PC-9 (cell line): ENCODE measurements at regions not wholly inside any gene's neighbourhood (a gene's known extent, or its start where the extent isn't known, plus 50 kb on each side); places are given as distances from the start of the nearest gene placed in this dataset.

Experiments used
- BruUV-seq: library from RNA; stranded (reverse); fragments of 400-500 nt; replicated peaks from 2 replicates; lab custom pipeline; 2021; lab: Mats Ljungman, UMichigan
- CTCF ChIA-PET: fragments of 300-600 bp; sonication (Branson Sonifier 250); formaldehyde crosslinking; loops from one replicate; lab custom pipeline; 2022; ENCODE audit warnings: antibody characterized with exemption; lab: Charles Lee
- POLR2A ChIA-PET: fragments of 300-600 bp; sonication (Branson Sonifier 250); formaldehyde crosslinking; loops from one replicate; lab custom pipeline; 2022; ENCODE audit warnings: antibody characterized with exemption; ENCODE audit not compliant: unreplicated experiment; lab: Charles Lee
- DNase-seq, 2 experiments: peaks; one replicate each; pipeline versions ENCODE4 v3.0.0 to v3.0.0-alpha.2; 2015 to 2022; ENCODE audit warnings: mixed read lengths in 1 of 2
- H2AFZ ChIP-seq: fragments of 200-600 bp; sonication (generic); 2 replicates; pipeline ENCODE4 v1.8.1; 2017; ENCODE audit warnings: antibody characterized with exemption
- H3F3A ChIP-seq: fragments of 200-600 bp; sonication (generic); 2 replicates; pipeline ENCODE4 v1.8.1; 2017; ENCODE audit warnings: antibody characterized with exemption, mild to moderate bottlenecking, low read depth; ENCODE audit not compliant: insufficient read depth
- H3K27ac ChIP-seq: fragments of 200-600 bp; sonication (generic); 2 replicates; pipeline ENCODE4 v1.6.1; 2016; ENCODE audit warnings: mixed run types
- H3K27me3 ChIP-seq: fragments of 200-600 bp; sonication (generic); 2 replicates; pipeline ENCODE4 v1.6.1; 2016; ENCODE audit warnings: low read depth, mixed run types; ENCODE audit not compliant: insufficient read depth
- H3K36me3 ChIP-seq: fragments of 200-600 bp; sonication (generic); 2 replicates; pipeline ENCODE4 v1.6.1; 2016; ENCODE audit warnings: low read depth, mixed run types
- H3K4me1 ChIP-seq: fragments of 200-600 bp; sonication (generic); replicated peaks from 2 replicates; pipeline ENCODE4 v1.6.1; 2016; ENCODE audit warnings: mixed run types; ENCODE audit not compliant: insufficient read depth
- H3K4me2 ChIP-seq: fragments of 200-600 bp; sonication (generic); 2 replicates; pipeline ENCODE4 v1.6.1; 2017; ENCODE audit warnings: mixed run types
- H3K4me3 ChIP-seq: fragments of 200-600 bp; sonication (generic); 2 replicates; pipeline ENCODE4 v1.6.1; 2016; ENCODE audit warnings: mixed run types
- H3K79me2 ChIP-seq: fragments of 200-600 bp; sonication (generic); 2 replicates; pipeline ENCODE4 v1.6.1; 2017; ENCODE audit warnings: low read depth, mixed run types
- H3K9me2 ChIP-seq: fragments of 200-600 bp; sonication (generic); 2 replicates; pipeline ENCODE4 v1.8.1; 2017; ENCODE audit warnings: mild to moderate bottlenecking; ENCODE audit not compliant: insufficient read depth
- H3K9me3 ChIP-seq: fragments of 200-600 bp; sonication (generic); 2 replicates; pipeline ENCODE4 v1.8.1; 2016; ENCODE audit warnings: low read depth; ENCODE audit not compliant: insufficient read depth
- H4K20me1 ChIP-seq: fragments of 200-600 bp; sonication (generic); 2 replicates; pipeline ENCODE4 v1.8.1; 2017; ENCODE audit not compliant: insufficient read depth
- EZH2 ChIP-seq: fragments of 200-600 bp; sonication (generic); IDR thresholded peaks from 2 replicates; pipeline ENCODE4 v1.8.0; 2017; ENCODE audit warnings: antibody characterized with exemption, low read depth
- intact Hi-C: fragments of 100-400 bp; cut with micrococcal nuclease; formaldehyde crosslinking; loops from one replicate; pipeline ENCODE4 v1.10.0; 2022; ENCODE audit not compliant: unreplicated experiment
- TF ChIP-seq, protein P1 (sequence below): fragments of 200-600 bp; sonication (generic); conservative IDR thresholded peaks from 2 replicates; pipeline ENCODE4 v1.6.1; 2017; ENCODE audit warnings: mixed run types, antibody characterized with exemption, mild to moderate bottlenecking, moderate library complexity

DNA sequence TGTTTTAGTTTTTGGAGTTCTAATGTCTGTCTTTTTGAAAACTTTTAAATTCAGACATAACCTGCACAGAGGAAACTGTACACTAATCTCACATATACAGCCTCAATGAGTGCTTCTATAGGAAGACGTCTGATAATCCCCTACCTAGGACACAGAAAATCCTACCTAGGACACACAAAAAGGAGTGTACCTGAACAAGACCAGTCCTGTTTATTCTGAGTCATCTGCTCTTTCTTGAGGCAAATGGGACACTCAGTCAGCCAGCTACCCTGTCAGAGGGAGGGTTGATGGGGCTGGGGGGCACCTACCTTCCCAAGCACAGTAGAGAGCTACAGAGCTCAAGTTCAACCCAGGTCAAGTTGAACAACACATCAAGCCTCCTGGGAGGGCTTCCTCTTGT is 346.6 kb upstream of the NCAM1 start:
- Histone ChIP-seq H3K9me2 (no peaks in the 10 kb centered on the region), H4K20me1 (no peaks in the 10 kb centered on the region), H3K4me1 (peaks cover 31% of the 10 kb centered on the region), H3K27ac (peak overlapping the region; percentile 88), H3K79me2 (no peaks in the 10 kb centered on the region), H3K9me3 (no peaks in the 10 kb centered on the region), H3K27me3 (no peaks in the 10 kb centered on the region), H3K4me2 (peak overlapping the region; percentile 38), H3F3A (peaks cover 12% of the 10 kb centered on the region; the same call in 1 of the 2 replicates), H3K4me3 (no peak overlapping the region), H3K36me3 (no peaks in the 10 kb centered on the region), H2AFZ (no peak overlapping the region)
- BruUV-seq: no TSS peak
- POLR2A ChIA-PET: interaction anchor here (0.6 kb wide), 1 partner anchor 81 kb away, joined by 7 read pairs; no protein-coding TSS in a partner anchor
- intact Hi-C loops: no loop called here
- TF ChIP-seq EZH2: no peak
- TF ChIP-seq, protein P1, sequence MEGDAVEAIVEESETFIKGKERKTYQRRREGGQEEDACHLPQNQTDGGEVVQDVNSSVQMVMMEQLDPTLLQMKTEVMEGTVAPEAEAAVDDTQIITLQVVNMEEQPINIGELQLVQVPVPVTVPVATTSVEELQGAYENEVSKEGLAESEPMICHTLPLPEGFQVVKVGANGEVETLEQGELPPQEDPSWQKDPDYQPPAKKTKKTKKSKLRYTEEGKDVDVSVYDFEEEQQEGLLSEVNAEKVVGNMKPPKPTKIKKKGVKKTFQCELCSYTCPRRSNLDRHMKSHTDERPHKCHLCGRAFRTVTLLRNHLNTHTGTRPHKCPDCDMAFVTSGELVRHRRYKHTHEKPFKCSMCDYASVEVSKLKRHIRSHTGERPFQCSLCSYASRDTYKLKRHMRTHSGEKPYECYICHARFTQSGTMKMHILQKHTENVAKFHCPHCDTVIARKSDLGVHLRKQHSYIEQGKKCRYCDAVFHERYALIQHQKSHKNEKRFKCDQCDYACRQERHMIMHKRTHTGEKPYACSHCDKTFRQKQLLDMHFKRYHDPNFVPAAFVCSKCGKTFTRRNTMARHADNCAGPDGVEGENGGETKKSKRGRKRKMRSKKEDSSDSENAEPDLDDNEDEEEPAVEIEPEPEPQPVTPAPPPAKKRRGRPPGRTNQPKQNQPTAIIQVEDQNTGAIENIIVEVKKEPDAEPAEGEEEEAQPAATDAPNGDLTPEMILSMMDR: no peak
- DNase-seq: no peak
- CTCF ChIA-PET: no interaction called here

DNA sequence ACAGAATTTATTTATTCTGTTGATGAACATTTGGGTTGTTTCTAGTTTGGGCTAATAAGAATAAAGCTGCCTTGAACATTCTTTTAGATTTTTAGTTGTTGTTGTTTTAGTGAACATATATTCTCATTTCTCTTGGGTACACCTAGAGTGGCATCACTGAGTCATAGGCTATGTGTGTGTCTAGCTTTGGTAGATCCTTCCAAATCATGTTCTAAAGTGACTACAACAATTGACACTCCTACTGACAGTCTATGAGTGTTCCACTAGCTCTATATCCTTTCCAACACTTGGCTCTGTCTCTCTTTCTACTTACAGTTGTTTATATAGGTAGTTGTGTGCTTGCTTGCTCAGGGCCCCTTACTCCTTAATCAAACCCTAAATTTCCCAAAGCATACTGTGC is 346.0 kb upstream of the NCAM1 start:
- DNase-seq: no peak
- Histone ChIP-seq H3K4me3 (no peak overlapping the region), H3F3A (peaks cover 13% of the 10 kb centered on the region; the same call in 1 of the 2 replicates), H3K27me3 (no peaks in the 10 kb centered on the region), H3K9me2 (no peaks in the 10 kb centered on the region), H3K4me2 (no peak overlapping the region), H2AFZ (no peak overlapping the region), H3K9me3 (no peaks in the 10 kb centered on the region), H3K79me2 (no peaks in the 10 kb centered on the region), H3K4me1 (peaks cover 32% of the 10 kb centered on the region), H4K20me1 (no peaks in the 10 kb centered on the region), H3K27ac (0 out of 2 replicates have a peak overlapping the region, but pooled peaks have one; percentile 88), H3K36me3 (no peaks in the 10 kb centered on the region)
- TF ChIP-seq, protein P1: no peak
- TF ChIP-seq EZH2: no peak
- POLR2A ChIA-PET: interaction anchor here (0.6 kb wide), 1 partner anchor 80 kb away, joined by 7 read pairs; no protein-coding TSS in a partner anchor
- intact Hi-C loops: no loop called here
- CTCF ChIA-PET: no interaction called here
- BruUV-seq: no TSS peak

DNA sequence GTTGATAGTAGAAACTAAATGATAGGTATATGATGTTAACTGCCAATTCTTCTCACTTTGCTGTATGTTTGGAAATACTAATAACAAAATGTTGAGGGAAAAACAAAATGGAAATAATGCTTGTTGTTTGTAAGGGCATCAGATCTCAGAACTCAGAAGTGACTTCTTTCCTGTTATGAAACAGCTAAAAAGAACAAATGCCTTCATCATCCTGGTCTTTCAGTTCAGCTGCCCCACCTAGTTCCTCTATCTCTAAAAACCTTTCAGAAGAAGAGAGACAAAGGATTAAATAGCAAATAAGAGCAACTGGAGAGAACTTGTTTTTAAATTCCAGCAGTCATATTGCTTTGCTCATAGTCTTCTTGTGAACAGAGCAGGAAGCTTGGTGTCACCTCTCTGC is 345.3 kb upstream of the NCAM1 start:
- POLR2A ChIA-PET: interaction anchor here (0.7 kb wide), 1 partner anchor 175 kb away, joined by 5 read pairs; no protein-coding TSS in a partner anchor
- Histone ChIP-seq H3K9me2 (no peaks in the 10 kb centered on the region), H3K4me2 (no peak overlapping the region), H3K79me2 (no peaks in the 10 kb centered on the region), H3F3A (peaks cover 18% of the 10 kb centered on the region; the same call in 1 of the 2 replicates), H3K4me3 (no peak overlapping the region), H3K27me3 (no peaks in the 10 kb centered on the region), H3K27ac (no peak overlapping the region), H2AFZ (no peak overlapping the region), H3K4me1 (peaks cover 39% of the 10 kb centered on the region), H4K20me1 (no peaks in the 10 kb centered on the region), H3K36me3 (no peaks in the 10 kb centered on the region), H3K9me3 (no peaks in the 10 kb centered on the region)
- DNase-seq: no peak
- TF ChIP-seq EZH2: no peak
- TF ChIP-seq, protein P1: no peak
- BruUV-seq: no TSS peak
- intact Hi-C loops: no loop called here
- CTCF ChIA-PET: no interaction called here
